T-helper 22 cell (primary cell): ENCODE measurements at regions not wholly inside any gene's neighbourhood (a gene's known extent, or its start where the extent isn't known, plus 50 kb on each side); places are given as distances from the start of the nearest gene placed in this dataset.
A peak's percentile ranks its signal among the peaks of the same experiment; 100 is the strongest.

Experiments used
- DNase-seq: peaks from one replicate; pipeline ENCODE4 v3.0.0-alpha.2; 2020; ENCODE audit warnings: low read depth

- no peak for DNase-seq
Observed at GRCh38 chr2:8573942-8574195, 108.0 kb upstream of the ID2 start.

GRCh38 chr2:8574196-8575037, 107.4 kb upstream of the ID2 start:
- DNase-seq: no peak

GRCh38 chr2:8575038-8575833, 106.6 kb upstream of the ID2 start:
- peak; percentile 27 for DNase-seq

- DNase-seq: no peak
Observed at GRCh38 chr2:8575834-8576423, 105.9 kb upstream of the ID2 start.

GRCh38 chr2:8576525-8577167, 105.2 kb upstream of the ID2 start:
- no peak for DNase-seq

GRCh38 chr2:8577573-8577972, 104.3 kb upstream of the ID2 start:
- DNase-seq: no peak

- no peak for DNase-seq
Observed at GRCh38 chr2:8578335-8579244, 103.3 kb upstream of the ID2 start.

GRCh38 chr2:8579485-8580085, 102.3 kb upstream of the ID2 start:
- DNase-seq: no peak

GRCh38 chr2:8580316-8581233, 101.3 kb upstream of the ID2 start:
- no peak for DNase-seq

GRCh38 chr2:8581234-8581561, 100.7 kb upstream of the ID2 start:
- no peak for DNase-seq

GRCh38 chr2:8581601-8582041, 100.2 kb upstream of the ID2 start:
- no peak for DNase-seq

GRCh38 chr2:8582191-8582590, 99.7 kb upstream of the ID2 start:
- no peak for DNase-seq

GRCh38 chr2:8582651-8583399, 99.0 kb upstream of the ID2 start:
- no peak for DNase-seq

GRCh38 chr2:8583400-8584173, 98.3 kb upstream of the ID2 start:
- DNase-seq: peak; percentile 46

- no peak for DNase-seq
Observed at GRCh38 chr2:8584174-8585066, 97.4 kb upstream of the ID2 start.

- DNase-seq: no peak
Observed at GRCh38 chr2:8586457-8587051, 95.3 kb upstream of the ID2 start.

GRCh38 chr2:8587251-8587791, 94.5 kb upstream of the ID2 start:
- no peak for DNase-seq
